H1 (cell line): ENCODE measurements at regions not wholly inside any gene's neighbourhood (a gene's known extent, or its start where the extent isn't known, plus 50 kb on each side); places are given as distances from the start of the nearest gene placed in this dataset.

ENCODE experiments used
- ATF3 ChIP-seq: IDR thresholded peaks from 2 replicates; pipeline ENCODE4 v1.6.1; 2011; ENCODE audit warnings: low read depth, mild to moderate bottlenecking, low read length; ENCODE audit not compliant: insufficient read depth
- CHD1 ChIP-seq: IDR thresholded peaks from 2 replicates; pipeline ENCODE4 v1.6.1; 2012; ENCODE audit warnings: low read depth, low read length, improper control_type of control experiment
- TEAD4 ChIP-seq: IDR thresholded peaks from 2 replicates; pipeline ENCODE4 v1.6.1; 2012; ENCODE audit warnings: low read depth, low read length, inconsistent platforms, mixed read lengths

GRCh38 chr13:90135558-90135957, 1211.9 kb upstream of the MIR17HG start (continued):
- TF ChIP-seq CHD1 (no peak), TEAD4 (no peak), ATF3 (no peak)
